Mucosa of descending colon (tissue), 3 donors: ENCODE measurements at regions not wholly inside any gene's neighbourhood (a gene's known extent, or its start where the extent isn't known, plus 50 kb on each side); places are given as distances from the start of the nearest gene placed in this dataset.
"Not testable (repeated sequence)": the region's sequence is repeated elsewhere in the genome, so short reads cannot be mapped to it uniquely, and the experiment has no call there.

Experiments used
- ATAC-seq: fragments of 200-7000 bp; cut with Tn5 transposase; one replicate; pipeline ENCODE4 v1.9.1; 2020; ENCODE audit warnings: mild to moderate bottlenecking, moderate library complexity
- DNase-seq, 3 donors: peaks; one replicate each; pipeline ENCODE4 v3.0.0-alpha.2; 2020
- H3K36me3 ChIP-seq: fragments of 200-600 bp; one replicate; pipeline ENCODE4 v1.8.0; 2021; ENCODE audit warnings: low read depth, mild to moderate bottlenecking
- H3K4me1 ChIP-seq: fragments of 200-600 bp; one replicate; pipeline ENCODE4 v1.8.0; 2021; ENCODE audit warnings: low read depth, mild to moderate bottlenecking
- H3K4me3 ChIP-seq: fragments of 200-600 bp; one replicate; pipeline ENCODE4 v1.8.0; 2021; ENCODE audit warnings: mild to moderate bottlenecking
- H3K9me3 ChIP-seq: fragments of 200-600 bp; one replicate; pipeline ENCODE4 v1.8.0; 2021; ENCODE audit warnings: mild to moderate bottlenecking
- intact Hi-C, 2 donors: fragments of 100-400 bp; cut with DNase I in 1 of 2; cut with micrococcal nuclease in 1 of 2; formaldehyde crosslinking; loops; one replicate each; pipeline versions ENCODE4 v1.11.0 to v1.11.1; 2022; cut with DNase I, micrococcal nuclease
- donor health status: DM: no; HTN: no; CAD: no; lungs with moderate emphysema.
- donor health status: DM: no; HTN: no; CAD: no.
- donor health status: DM: no; HTN: yes; CAD: no.

DNA sequence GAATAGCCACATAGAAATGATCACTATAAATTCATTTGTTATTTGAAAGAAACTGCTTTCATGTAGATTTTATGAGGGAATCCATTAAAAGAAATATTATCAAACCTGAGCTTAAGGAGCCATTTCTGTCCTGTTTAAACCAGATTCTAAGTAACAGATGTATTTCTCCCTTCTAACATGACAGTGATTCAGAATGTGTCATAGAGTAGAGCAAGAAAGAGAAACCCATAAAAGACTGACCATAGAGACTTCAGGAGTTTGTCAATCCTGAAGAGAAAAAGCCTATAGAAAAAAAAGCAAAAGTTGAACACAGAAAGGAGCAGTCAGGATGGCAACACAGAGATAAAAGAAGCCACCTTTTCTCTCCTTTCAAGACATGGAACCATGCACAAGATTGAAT is 390.6 kb downstream of the PRIM2 start:
- ATAC-seq, intact Hi-C loops, H3K9me3 ChIP-seq, H3K4me3 ChIP-seq, H3K36me3 ChIP-seq, H3K4me1 ChIP-seq, DNase-seq: not testable (repeated sequence)

DNA sequence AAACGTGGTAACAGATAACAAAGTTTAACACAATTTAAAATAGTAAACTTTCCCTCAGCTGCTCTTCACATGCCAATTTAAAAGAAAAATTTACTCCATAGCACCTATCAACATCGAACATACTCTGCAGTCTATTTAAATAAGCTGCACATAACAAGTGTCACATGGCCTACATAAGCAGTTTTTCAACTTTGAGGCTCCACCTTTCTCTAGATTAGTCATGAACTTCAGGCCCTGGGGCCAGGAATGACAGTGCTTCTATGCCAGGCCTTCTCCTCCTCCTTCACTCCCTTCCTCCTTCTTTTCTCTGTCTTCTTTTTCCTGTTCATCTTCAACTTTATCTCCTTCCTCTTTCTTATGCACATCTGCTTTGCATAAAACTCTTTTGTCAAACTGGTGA is 405.1 kb downstream of the PRIM2 start:
- H3K4me1 ChIP-seq, DNase-seq, H3K4me3 ChIP-seq, ATAC-seq, intact Hi-C loops, H3K9me3 ChIP-seq, H3K36me3 ChIP-seq: not testable (repeated sequence)

DNA sequence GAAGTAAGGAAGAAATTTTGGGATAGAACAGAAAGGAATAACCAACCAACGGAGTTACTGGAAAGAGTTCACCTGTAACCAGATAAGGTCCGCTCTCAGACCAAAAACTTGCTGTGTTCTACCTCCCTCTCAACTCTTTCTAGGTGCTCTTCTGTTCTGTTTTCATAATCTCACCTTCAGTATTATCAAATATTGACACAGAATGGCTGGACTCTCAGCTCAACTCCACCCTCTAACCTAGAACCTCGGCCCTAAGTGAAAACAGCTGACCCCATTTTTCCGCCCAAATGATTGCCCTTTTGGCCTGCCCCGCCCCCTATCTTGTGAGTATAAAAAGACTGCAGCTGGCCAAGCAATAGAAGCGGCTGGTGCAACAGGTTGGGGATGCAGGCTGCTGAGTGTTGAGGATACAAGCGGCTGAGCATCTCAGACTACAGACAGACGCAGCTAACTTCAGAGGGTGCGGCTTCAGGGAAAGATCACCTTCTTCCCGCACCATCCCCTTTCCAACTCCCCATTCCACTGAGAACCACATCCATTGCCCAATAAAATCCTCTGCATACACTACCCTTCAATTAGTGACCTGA is 406.5 kb downstream of the PRIM2 start:
- DNase-seq, ATAC-seq, H3K9me3 ChIP-seq, H3K36me3 ChIP-seq, H3K4me3 ChIP-seq, intact Hi-C loops, H3K4me1 ChIP-seq: not testable (repeated sequence)

DNA sequence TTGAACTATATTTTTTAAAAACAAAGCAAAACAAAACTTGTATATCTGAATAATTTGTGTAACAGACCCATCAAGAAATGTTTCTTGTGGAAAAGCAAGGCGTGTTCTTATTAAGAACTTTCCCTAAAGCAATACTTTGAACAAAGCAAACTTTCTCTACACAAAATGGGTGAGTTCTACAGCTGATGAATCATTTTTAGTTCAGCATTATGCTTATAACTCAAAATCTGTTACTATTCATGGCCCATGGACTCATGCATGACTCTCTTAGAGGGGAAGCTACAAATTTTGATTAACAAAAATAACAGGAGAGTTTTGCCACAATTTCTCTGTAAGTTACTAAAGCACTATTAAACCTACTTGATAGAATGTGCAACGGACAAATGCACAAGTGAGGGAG is 412.0 kb downstream of the PRIM2 start:
- H3K36me3 ChIP-seq, H3K4me1 ChIP-seq, ATAC-seq, DNase-seq, H3K9me3 ChIP-seq, H3K4me3 ChIP-seq, intact Hi-C loops: not testable (repeated sequence)

DNA sequence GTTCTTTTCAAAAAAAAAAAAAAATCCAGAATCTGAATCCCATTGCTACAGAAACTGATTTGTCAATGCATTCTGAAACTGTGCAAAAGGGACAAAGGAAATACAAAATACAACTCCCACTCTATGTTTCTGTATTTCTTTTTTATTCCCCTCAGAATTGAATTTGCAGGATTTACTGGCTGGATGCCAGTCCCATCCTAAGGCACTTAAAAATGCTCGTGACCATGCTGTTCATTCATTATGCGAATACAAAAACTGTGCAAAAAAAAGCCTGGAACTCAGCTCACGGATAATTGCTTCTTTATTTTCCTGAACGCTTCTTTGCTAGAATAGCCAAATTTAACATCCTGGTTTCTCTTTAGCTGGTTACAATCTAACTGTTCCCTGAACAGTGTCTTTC is 413.3 kb downstream of the PRIM2 start:
- H3K4me1 ChIP-seq, H3K36me3 ChIP-seq, ATAC-seq, DNase-seq, H3K9me3 ChIP-seq, H3K4me3 ChIP-seq, intact Hi-C loops: not testable (repeated sequence)

DNA sequence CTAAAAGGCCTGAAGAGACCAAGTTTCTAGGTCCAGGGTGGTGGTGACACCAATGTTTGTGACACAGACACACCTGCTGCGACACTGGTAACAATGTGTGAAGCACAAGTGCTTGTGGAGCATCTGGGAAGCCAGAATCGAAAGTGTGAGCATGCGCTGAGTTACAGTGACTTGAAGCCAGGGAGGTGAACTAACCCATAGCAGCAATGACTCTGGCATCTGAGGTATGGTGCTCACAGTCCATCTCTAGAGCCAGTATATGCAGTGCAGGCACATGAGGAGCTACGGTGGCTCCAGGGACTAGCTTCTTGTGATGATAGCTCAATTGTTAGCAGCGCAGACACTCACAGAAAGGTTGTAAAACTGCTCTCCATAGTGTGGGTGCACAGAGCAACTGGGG is 430.3 kb downstream of the PRIM2 start:
- H3K4me3 ChIP-seq, H3K36me3 ChIP-seq, intact Hi-C loops, H3K9me3 ChIP-seq, DNase-seq, H3K4me1 ChIP-seq, ATAC-seq: not testable (repeated sequence)

DNA sequence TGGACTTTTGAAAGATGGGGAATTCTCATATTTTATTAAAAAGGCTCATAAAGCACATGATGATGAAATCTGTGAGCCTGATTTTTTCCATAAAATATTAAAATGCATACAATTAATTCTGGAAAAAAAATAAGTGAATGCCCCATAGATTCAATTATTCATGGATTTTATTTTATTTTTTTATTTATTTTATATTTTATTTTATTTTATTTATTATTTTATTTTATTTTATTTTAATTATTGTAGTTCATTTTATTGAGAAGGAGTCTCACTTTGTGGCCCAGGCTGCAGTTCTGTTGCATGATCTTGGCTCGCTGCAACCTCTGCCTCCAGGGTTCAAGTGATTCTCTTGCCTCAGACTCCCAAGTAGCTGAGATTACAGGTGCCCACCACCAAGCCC is 442.4 kb downstream of the PRIM2 start:
- H3K4me3 ChIP-seq, intact Hi-C loops, H3K9me3 ChIP-seq, DNase-seq, H3K36me3 ChIP-seq, ATAC-seq, H3K4me1 ChIP-seq: not testable (repeated sequence)

DNA sequence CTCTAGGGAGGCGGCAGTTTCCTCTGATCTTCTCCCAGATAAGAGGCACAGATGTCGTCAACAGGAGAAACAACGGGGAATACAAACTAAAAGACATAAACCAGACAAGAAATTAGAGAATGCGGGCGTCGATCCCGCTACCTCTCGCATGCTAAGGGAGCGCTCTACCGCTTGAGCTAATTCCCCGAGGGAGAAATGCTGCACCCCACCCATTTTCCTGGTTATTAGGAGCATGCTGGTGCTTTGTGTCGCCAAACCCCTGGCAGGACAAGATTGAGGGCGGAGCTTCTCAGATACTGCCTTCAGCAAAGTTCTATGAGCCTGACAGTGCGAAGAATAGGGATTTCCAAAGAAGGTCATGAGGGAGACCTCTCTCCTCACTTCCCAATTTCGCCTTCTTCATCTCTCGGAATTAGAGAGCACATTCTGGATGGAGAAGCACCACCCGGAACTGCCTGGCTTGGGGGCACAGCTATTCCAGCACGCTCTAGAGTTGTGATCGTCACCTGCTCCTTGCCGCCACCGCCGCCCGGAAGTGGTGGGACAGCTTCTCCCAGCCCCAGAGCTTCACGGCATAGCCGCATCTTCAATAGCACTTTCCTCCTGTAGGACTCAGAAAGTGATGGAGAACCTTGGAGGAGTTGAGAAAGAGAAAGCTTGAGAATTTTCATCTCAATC is 475.4 kb downstream of the PRIM2 start:
- intact Hi-C loops, H3K36me3 ChIP-seq, DNase-seq, ATAC-seq, H3K4me1 ChIP-seq, H3K4me3 ChIP-seq, H3K9me3 ChIP-seq: not testable (repeated sequence)

DNA sequence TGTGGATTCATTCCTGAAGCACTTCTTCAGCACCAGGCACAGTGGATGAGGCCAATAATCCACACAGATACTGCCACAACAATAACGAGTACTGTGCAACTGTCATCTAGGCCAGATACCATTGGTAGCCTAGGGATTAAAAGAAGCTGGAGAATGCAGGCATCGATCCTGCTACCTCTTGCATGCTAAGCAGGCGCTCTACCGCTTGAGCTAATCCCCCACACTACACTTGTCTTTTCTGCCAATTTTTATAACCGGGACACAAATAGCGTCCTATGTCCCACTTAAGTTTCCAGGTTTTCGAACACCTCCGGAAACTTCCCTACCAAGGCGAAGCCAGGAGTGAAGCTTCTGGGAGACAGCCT is 475.9 kb downstream of the PRIM2 start:
- intact Hi-C loops, DNase-seq, H3K4me1 ChIP-seq, H3K36me3 ChIP-seq, H3K4me3 ChIP-seq, ATAC-seq, H3K9me3 ChIP-seq: not testable (repeated sequence)

DNA sequence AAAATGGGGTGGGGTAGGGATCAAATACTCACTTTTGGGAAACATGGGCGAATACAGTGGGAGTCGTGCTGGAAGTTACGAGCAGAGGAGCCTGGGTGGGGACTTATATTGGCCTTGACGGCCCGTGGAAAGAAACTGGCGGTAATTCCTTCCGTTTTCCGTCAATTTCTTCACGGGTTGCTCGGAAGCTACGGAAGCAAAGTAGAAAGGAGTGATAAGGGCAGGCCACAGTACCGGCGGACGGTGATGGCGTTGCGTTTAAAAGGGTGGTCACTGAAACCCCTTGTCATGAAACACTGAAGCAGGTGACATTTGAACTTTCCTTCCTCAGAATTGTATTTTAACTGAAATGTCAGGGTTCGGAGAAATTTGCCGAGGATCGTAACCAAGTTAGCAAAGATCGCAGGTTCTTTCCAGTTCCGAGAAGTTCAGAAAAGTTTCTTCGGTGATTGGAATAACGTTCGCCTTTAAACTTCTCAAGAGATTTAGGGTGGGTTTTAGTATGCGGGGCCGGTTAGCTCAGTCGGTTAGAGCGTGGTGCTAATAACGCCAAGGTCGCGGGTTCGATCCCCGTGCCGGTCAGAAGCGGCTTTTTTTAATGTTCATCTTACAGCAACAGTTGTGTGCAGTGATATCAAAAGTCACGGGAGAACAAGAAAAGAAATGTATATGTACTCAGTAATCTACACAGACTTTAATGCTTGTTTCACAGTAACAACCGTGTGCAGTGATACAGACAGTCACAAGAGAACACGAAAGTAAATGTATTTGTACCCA is 482.5 kb downstream of the PRIM2 start:
- H3K36me3 ChIP-seq, DNase-seq, ATAC-seq, H3K9me3 ChIP-seq, H3K4me1 ChIP-seq, intact Hi-C loops, H3K4me3 ChIP-seq: not testable (repeated sequence)

DNA sequence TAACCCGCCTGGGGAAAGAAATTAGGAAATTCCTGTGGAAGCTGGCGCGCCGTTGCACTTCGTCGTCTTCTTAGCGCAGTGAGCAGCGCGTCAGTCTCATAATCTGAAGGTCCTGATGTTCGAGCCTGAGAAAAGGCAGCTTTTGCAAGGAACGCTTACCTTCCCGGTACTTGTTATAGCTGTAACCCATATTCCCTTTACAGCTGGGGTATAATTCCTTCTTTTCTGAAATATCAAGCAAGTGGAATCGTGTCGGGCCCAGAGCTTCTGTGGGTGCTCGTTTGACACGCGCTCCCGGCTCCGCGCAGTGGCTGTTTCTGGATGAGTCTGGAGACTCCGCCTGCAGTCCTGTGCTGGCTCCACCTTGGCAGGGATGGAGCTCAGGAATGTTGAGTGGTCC is 491.2 kb downstream of the PRIM2 start:
- intact Hi-C loops, ATAC-seq, H3K4me3 ChIP-seq, H3K4me1 ChIP-seq, H3K36me3 ChIP-seq, H3K9me3 ChIP-seq, DNase-seq: not testable (repeated sequence)

DNA sequence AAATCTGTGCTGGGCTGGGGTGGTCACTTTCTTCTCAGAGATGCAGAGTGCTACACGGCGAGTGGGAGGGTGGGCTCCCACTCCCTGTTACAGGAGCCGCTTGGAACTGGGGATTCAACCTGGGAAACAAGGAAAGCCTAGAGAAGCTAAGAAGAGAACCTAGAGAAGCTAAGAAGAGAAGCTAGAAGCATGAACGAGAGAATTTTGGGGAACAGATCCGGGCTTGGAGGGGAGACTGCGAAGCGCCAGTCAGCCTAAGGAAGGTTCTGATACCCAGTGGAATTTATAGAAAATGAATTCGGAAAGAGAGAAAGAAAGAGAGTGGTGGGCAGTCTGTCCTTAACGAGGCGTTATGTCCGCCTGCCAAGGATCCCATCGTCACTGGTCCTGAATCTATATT is 492.0 kb downstream of the PRIM2 start:
- H3K4me3 ChIP-seq, ATAC-seq, H3K36me3 ChIP-seq, DNase-seq, H3K4me1 ChIP-seq, H3K9me3 ChIP-seq, intact Hi-C loops: not testable (repeated sequence)

DNA sequence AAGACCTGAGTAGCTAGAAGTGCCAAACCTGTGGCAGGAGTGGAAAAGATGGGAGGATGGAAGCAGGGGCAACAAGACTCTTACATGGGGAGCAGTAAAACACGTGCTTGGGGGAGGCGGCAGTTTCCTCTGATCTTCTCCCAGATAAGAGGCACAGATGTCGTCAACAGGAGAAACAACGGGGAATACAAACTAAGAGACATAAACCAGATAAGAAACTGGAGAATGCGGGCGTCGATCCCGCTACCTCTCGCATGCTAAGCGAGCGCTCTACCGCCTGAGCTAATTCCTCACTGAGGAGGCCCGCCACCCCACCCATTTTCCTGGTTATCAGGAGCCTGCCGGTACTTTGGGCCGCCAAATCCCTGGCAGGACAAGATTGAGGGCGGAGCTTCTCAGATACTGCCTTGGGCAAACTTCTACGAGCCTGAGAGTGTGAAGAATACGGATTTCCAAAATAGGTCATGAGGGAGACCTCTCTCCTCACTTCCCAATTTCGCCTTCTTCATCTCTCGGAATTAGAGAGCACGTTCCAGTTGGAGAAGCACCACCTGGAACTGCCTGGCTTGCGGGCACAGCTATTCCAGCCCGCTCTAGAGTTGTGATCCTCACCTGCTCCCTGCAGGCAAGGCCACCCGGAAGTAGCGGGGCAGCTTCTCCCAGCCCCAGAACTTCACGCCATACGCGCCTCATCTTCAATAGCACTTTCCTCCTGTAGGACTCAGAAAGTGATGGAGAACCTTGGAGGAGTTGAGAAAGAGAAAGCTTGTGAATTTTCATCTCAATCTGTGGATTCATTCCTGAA is 496.0 kb downstream of the PRIM2 start:
- H3K9me3 ChIP-seq, H3K4me3 ChIP-seq, H3K36me3 ChIP-seq, H3K4me1 ChIP-seq, intact Hi-C loops, ATAC-seq, DNase-seq: not testable (repeated sequence)

DNA sequence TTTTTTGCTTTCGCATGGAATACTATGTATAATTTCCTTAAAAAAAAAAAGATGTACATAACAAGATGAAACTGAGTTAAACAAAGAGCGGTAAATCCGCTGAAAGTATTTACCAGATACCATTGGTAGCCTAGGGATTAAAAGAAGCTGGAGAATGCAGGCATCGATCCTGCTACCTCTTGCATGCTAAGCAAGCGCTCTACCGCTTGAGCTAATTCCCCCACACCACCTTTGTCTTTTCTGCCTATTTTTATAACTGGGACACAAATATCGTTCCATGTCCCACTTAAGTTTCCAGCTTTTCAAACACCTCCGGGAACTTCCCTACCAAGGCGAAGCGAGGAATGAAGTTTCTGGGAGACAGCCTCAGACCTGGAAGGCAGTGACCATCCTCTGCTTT is 498.4 kb downstream of the PRIM2 start:
- ATAC-seq, H3K9me3 ChIP-seq, H3K4me1 ChIP-seq, H3K4me3 ChIP-seq, DNase-seq, H3K36me3 ChIP-seq, intact Hi-C loops: not testable (repeated sequence)
